Right lobe of liver (tissue), 4 donors: ENCODE measurements at regions not wholly inside any gene's neighbourhood (a gene's known extent, or its start where the extent isn't known, plus 50 kb on each side); places are given as distances from the start of the nearest gene placed in this dataset.

ENCODE experiments used
- POLR2A ChIP-seq: fragments of 450-650 bp; IDR thresholded peaks from one replicate; pipeline ENCODE4 v1.6.1; 2017; ENCODE audit warnings: antibody characterized with exemption, mild to moderate bottlenecking
- TF ChIP-seq, protein P1 (sequence below), 4 donors: fragments of 200-600 bp in 3 of 4; fragments of 450-650 bp in 1 of 4; IDR thresholded peaks; one replicate each; pipeline versions ENCODE4 v1.5.1 to v1.8.0; 2016 to 2022; ENCODE audit warnings: antibody characterized with exemption in 4 of 4, mild to moderate bottlenecking in 2 of 4
- donor health status: DM: no; HTN: no; CAD: no.
- donor health status: DM: no; HTN: no; CAD: no.
- donor health status: DM: no; HTN: yes; CAD: no.

DNA sequence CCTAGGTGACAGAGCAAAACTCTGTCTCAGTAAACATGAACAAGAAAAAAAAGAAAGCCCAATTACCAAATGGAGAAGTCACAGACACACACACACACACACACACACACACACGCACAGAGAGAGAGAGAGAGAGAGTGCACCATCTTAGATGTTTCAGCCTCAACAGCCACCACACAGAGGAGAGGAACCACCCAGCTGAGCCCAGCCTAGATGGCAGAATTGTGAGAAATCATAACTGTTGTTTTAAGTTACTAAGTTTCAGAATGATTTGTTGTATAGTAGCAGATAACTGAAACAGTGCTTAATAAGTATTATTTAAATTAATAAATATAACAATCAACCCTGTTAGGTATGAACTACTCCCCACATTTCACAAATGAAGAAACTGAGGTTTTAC, 321.2 kb downstream of the ZNF621 start:
- no peak for TF ChIP-seq POLR2A
- TF ChIP-seq, protein P1, sequence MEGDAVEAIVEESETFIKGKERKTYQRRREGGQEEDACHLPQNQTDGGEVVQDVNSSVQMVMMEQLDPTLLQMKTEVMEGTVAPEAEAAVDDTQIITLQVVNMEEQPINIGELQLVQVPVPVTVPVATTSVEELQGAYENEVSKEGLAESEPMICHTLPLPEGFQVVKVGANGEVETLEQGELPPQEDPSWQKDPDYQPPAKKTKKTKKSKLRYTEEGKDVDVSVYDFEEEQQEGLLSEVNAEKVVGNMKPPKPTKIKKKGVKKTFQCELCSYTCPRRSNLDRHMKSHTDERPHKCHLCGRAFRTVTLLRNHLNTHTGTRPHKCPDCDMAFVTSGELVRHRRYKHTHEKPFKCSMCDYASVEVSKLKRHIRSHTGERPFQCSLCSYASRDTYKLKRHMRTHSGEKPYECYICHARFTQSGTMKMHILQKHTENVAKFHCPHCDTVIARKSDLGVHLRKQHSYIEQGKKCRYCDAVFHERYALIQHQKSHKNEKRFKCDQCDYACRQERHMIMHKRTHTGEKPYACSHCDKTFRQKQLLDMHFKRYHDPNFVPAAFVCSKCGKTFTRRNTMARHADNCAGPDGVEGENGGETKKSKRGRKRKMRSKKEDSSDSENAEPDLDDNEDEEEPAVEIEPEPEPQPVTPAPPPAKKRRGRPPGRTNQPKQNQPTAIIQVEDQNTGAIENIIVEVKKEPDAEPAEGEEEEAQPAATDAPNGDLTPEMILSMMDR (IDR thresholded peaks at IDR 0.05) = no peak
